Activated naive CD4-positive, alpha-beta T cell treated with anti-CD3 and anti-CD28 coated beads, Interleukin-2, amount 50 U/mL, for 72 hours (primary cell): ENCODE measurements at regions not wholly inside any gene's neighbourhood (a gene's known extent, or its start where the extent isn't known, plus 50 kb on each side); places are given as distances from the start of the nearest gene placed in this dataset.
"Not testable (repeated sequence)": the region's sequence is repeated elsewhere in the genome, so short reads cannot be mapped to it uniquely, and the experiment has no call there.

ENCODE experiments used
- ATAC-seq, 2 donors: fragments of 150-1000 bp; cut with Tn5 transposase; 2 replicates each; pipeline ENCODE4 v1.10.0; 2021; ENCODE audit warnings: mild to moderate bottlenecking in 2 of 2, moderate library complexity in 2 of 2
- DNase-seq, 2 donors: peaks; one replicate each; pipeline ENCODE4 v3.0.0; 2021 to 2022; ENCODE audit warnings: low spot score in 2 of 2
- H3K27ac Mint-ChIP-seq, 2 donors: one replicate each; pipeline ENCODE4 v1.8.0; 2022; ENCODE audit warnings: mild to moderate bottlenecking in 2 of 2, mixed read lengths in 2 of 2
- H3K36me3 Mint-ChIP-seq, 2 donors: one replicate each; pipeline ENCODE4 v1.8.0; 2022; ENCODE audit warnings: mixed read lengths in 2 of 2
- H3K9me3 Mint-ChIP-seq, 2 donors: one replicate each; pipeline ENCODE4 v1.8.0; 2022; ENCODE audit warnings: mixed read lengths in 2 of 2

GRCh38 chr12:9421520-9422086 lies 186.1 kb downstream of the KLRB1 start:
- DNase-seq, H3K27ac Mint-ChIP-seq, H3K36me3 Mint-ChIP-seq, H3K9me3 Mint-ChIP-seq, ATAC-seq: not testable (repeated sequence)

- H3K27ac Mint-ChIP-seq, ATAC-seq, DNase-seq, H3K9me3 Mint-ChIP-seq, H3K36me3 Mint-ChIP-seq: not testable (repeated sequence)
Observed at GRCh38 chr12:9420817-9421519, 186.7 kb downstream of the KLRB1 start.

GRCh38 chr12:9418669-9419041 lies 189.1 kb downstream of the KLRB1 start:
- H3K9me3 Mint-ChIP-seq, H3K27ac Mint-ChIP-seq: not testable (repeated sequence)

GRCh38 chr12:9417947-9418668 lies 189.6 kb downstream of the KLRB1 start:
- H3K36me3 Mint-ChIP-seq, H3K9me3 Mint-ChIP-seq, DNase-seq, ATAC-seq: not testable (repeated sequence)
- H3K27ac Mint-ChIP-seq = peak overlapping the region in 1 of 2 donors; percentile 29

More at GRCh38 chr12:9418669-9419041, 189.1 kb downstream of the KLRB1 start:
- not testable (repeated sequence) for H3K36me3 Mint-ChIP-seq, DNase-seq, ATAC-seq

GRCh38 chr12:9417341-9417740 lies 190.4 kb downstream of the KLRB1 start:
- not testable (repeated sequence) for DNase-seq, H3K27ac Mint-ChIP-seq, H3K9me3 Mint-ChIP-seq, ATAC-seq, H3K36me3 Mint-ChIP-seq

- H3K36me3 Mint-ChIP-seq, H3K9me3 Mint-ChIP-seq, H3K27ac Mint-ChIP-seq, DNase-seq: not testable (repeated sequence)
- ATAC-seq = peak; percentile 28 to 35
Observed at GRCh38 chr12:9416346-9416745, 191.4 kb downstream of the KLRB1 start.

- not testable (repeated sequence) for H3K9me3 Mint-ChIP-seq, DNase-seq, H3K27ac Mint-ChIP-seq, H3K36me3 Mint-ChIP-seq
- peak in 1 of 2 donors; percentile 10 for ATAC-seq
Observed at GRCh38 chr12:9415898-9416297, 191.8 kb downstream of the KLRB1 start.

- H3K27ac Mint-ChIP-seq = peak overlapping the region in 1 of 2 donors; percentile 50
- DNase-seq, H3K36me3 Mint-ChIP-seq, H3K9me3 Mint-ChIP-seq, ATAC-seq: not testable (repeated sequence)
Observed at GRCh38 chr12:9413862-9414261, 193.9 kb downstream of the KLRB1 start.

GRCh38 chr12:9412459-9412858 lies 195.3 kb downstream of the KLRB1 start:
- not testable (repeated sequence) for H3K36me3 Mint-ChIP-seq, H3K9me3 Mint-ChIP-seq, ATAC-seq, DNase-seq
- peak overlapping the region in 1 of 2 donors; percentile 49 for H3K27ac Mint-ChIP-seq

- DNase-seq, ATAC-seq, H3K36me3 Mint-ChIP-seq, H3K9me3 Mint-ChIP-seq: not testable (repeated sequence)
- H3K27ac Mint-ChIP-seq = peak overlapping the region; percentile 49 to 51
Observed at GRCh38 chr12:9411616-9412268, 196.0 kb downstream of the KLRB1 start.

- H3K27ac Mint-ChIP-seq, H3K36me3 Mint-ChIP-seq, DNase-seq, ATAC-seq, H3K9me3 Mint-ChIP-seq: not testable (repeated sequence)
Observed at GRCh38 chr12:9407425-9407748, 199.2 kb upstream of the PZP start.

GRCh38 chr12:9406564-9407424 lies 198.6 kb upstream of the PZP start:
- Mint-ChIP-seq H3K9me3 (no peaks in the 10 kb centered on the region), H3K27ac (no peak overlapping the region), H3K36me3 (no peaks in the 10 kb centered on the region)
- ATAC-seq (no peak), DNase-seq (no peak)

GRCh38 chr12:9405886-9406563 lies 197.8 kb upstream of the PZP start:
- no peak overlapping the region for H3K27ac Mint-ChIP-seq
- DNase-seq (no peak), ATAC-seq (no peak)
- no peaks in the 10 kb centered on the region for H3K36me3 Mint-ChIP-seq
- H3K9me3 Mint-ChIP-seq = no peaks in the 10 kb centered on the region

GRCh38 chr12:9404469-9405260 lies 196.5 kb upstream of the PZP start:
- DNase-seq (no peak), ATAC-seq (no peak)
- Mint-ChIP-seq H3K36me3 (no peaks in the 10 kb centered on the region), H3K9me3 (no peaks in the 10 kb centered on the region), H3K27ac (no peak overlapping the region)

- H3K9me3 Mint-ChIP-seq = no peaks in the 10 kb centered on the region
Observed at GRCh38 chr12:9404031-9404430, 195.8 kb upstream of the PZP start.

More at GRCh38 chr12:9404031-9404430, 195.8 kb upstream of the PZP start:
- Mint-ChIP-seq H3K27ac (no peak overlapping the region), H3K36me3 (no peaks in the 10 kb centered on the region)
- DNase-seq (no peak), ATAC-seq (no peak)
